Neuronal stem cell (in vitro differentiated cells): ENCODE measurements at regions not wholly inside any gene's neighbourhood (a gene's known extent, or its start where the extent isn't known, plus 50 kb on each side); places are given as distances from the start of the nearest gene placed in this dataset.

Source experiments
- DNase-seq: peaks from one replicate; pipeline ENCODE4 v3.0.0-alpha.2; 2013; ENCODE audit warnings: low spot score
- H2AFZ ChIP-seq: one replicate; pipeline ENCODE4 v1.6.1; 2013; ENCODE audit warnings: mild to moderate bottlenecking, low read length, inconsistent platforms
- H2AK5ac ChIP-seq: 2 replicates; pipeline ENCODE4 v1.6.1; 2013; ENCODE audit warnings: low read depth, mild to moderate bottlenecking, inconsistent platforms, low read length, moderate library complexity, mixed read lengths
- H2BK120ac ChIP-seq: 2 replicates; pipeline ENCODE4 v1.6.1; 2013; ENCODE audit warnings: low read depth, mild to moderate bottlenecking, inconsistent platforms, low read length, moderate library complexity, mixed read lengths
- H2BK12ac ChIP-seq: one replicate; pipeline ENCODE4 v1.6.1; 2013; ENCODE audit warnings: low read length, inconsistent platforms
- H2BK15ac ChIP-seq: 2 replicates; pipeline ENCODE4 v1.6.1; 2013; ENCODE audit warnings: mild to moderate bottlenecking, low read length, inconsistent platforms, mixed read lengths
- H2BK5ac ChIP-seq: one replicate; pipeline ENCODE4 v1.6.1; 2013; ENCODE audit warnings: inconsistent platforms, mild to moderate bottlenecking, low read length, moderate library complexity
- H3K14ac ChIP-seq: one replicate; pipeline ENCODE4 v1.6.1; 2013; ENCODE audit warnings: low read length, inconsistent platforms
- H3K18ac ChIP-seq: 2 replicates; pipeline ENCODE4 v1.6.1; 2013; ENCODE audit warnings: low read length, inconsistent platforms
- H3K23ac ChIP-seq: 2 replicates; pipeline ENCODE4 v1.6.1; 2013; ENCODE audit warnings: low read depth, mild to moderate bottlenecking, mixed read lengths, low read length, inconsistent platforms; ENCODE audit not compliant: poor library complexity
- H3K27ac ChIP-seq: replicated peaks from 3 replicates; pipeline ENCODE4 v1.5.1; 2013; ENCODE audit warnings: low read length, inconsistent platforms
- H3K27me3 ChIP-seq, 3 experiments: 2 replicates each; pipeline ENCODE4 v1.6.1; 2013; ENCODE audit warnings: low read length in 3 of 3, mild to moderate bottlenecking in 2 of 3, inconsistent platforms in 1 of 3, low read depth in 1 of 3, mixed read lengths in 1 of 3, moderate library complexity in 1 of 3; ENCODE audit not compliant: control insufficient read depth in 3 of 3, insufficient read depth in 3 of 3
- H3K36me3 ChIP-seq, 2 donors: replicated peaks in 1 of 2; 2 replicates each; pipeline ENCODE4 v1.6.1; 2013; ENCODE audit warnings: low read length in 2 of 2; ENCODE audit not compliant: control insufficient read depth in 2 of 2, insufficient read depth in 2 of 2
- H3K4ac ChIP-seq: 2 replicates; pipeline ENCODE4 v1.6.1; 2013; ENCODE audit warnings: inconsistent platforms, mild to moderate bottlenecking, low read length, moderate library complexity
- H3K4me1 ChIP-seq, 2 donors: 1 replicate in 1 of 2; 2 replicates in 1 of 2; pipeline ENCODE4 v1.6.1; 2013; ENCODE audit warnings: low read length in 2 of 2, low read depth in 1 of 2; ENCODE audit not compliant: control insufficient read depth in 2 of 2, insufficient read depth in 1 of 2
- H3K4me2 ChIP-seq: one replicate; pipeline ENCODE4 v1.6.1; 2013; ENCODE audit warnings: mild to moderate bottlenecking, low read length, inconsistent platforms; ENCODE audit not compliant: insufficient read depth, poor library complexity, severe bottlenecking
- H3K4me3 ChIP-seq, 2 donors: 2 replicates each; pipeline ENCODE4 v1.5.1; 2013; ENCODE audit warnings: low read length in 2 of 2, mild to moderate bottlenecking in 2 of 2, inconsistent platforms in 1 of 2, moderate library complexity in 1 of 2
- H3K79me1 ChIP-seq: one replicate; pipeline ENCODE4 v1.6.1; 2013; ENCODE audit warnings: low read depth, mild to moderate bottlenecking, inconsistent platforms, low read length, moderate library complexity
- H3K9ac ChIP-seq: one replicate; pipeline ENCODE4 v1.6.1; 2013; ENCODE audit warnings: mild to moderate bottlenecking, low read depth, low read length, inconsistent platforms; ENCODE audit not compliant: poor library complexity
- H3K9me3 ChIP-seq, 2 donors: replicated peaks in 1 of 2; 2 replicates each; pipeline versions ENCODE3 to v1.6.1; 2013; ENCODE audit warnings: low read length in 2 of 2, mild to moderate bottlenecking in 2 of 2, inconsistent platforms in 1 of 2, low read depth in 1 of 2, mixed read lengths in 1 of 2, moderate library complexity in 1 of 2; ENCODE audit not compliant: control insufficient read depth in 2 of 2, insufficient read depth in 1 of 2
- H4K8ac ChIP-seq: one replicate; pipeline ENCODE4 v1.6.1; 2013; ENCODE audit warnings: low read depth, mild to moderate bottlenecking, inconsistent platforms, low read length, moderate library complexity
- H4K91ac ChIP-seq: one replicate; pipeline ENCODE4 v1.6.1; 2013; ENCODE audit warnings: low read length, low read depth, mild to moderate bottlenecking, inconsistent platforms; ENCODE audit not compliant: poor library complexity
- WGBS, 2 donors: extraction: QIAGEN DNeasy Blood & Tissue Kit; methylation state at CpG; one replicate each; pipeline ENCODE4 v1.1.7; 2013; ENCODE audit warnings: missing lambda C conversion rate in 2 of 2, mixed read lengths in 1 of 2; ENCODE audit not compliant: insufficient read length in 2 of 2, insufficient replicate concordance in 1 of 2; ENCODE audit errors: extremely low coverage in 2 of 2; 5-methylcytosine and 5-hydroxymethylcytosine counted together

DNA sequence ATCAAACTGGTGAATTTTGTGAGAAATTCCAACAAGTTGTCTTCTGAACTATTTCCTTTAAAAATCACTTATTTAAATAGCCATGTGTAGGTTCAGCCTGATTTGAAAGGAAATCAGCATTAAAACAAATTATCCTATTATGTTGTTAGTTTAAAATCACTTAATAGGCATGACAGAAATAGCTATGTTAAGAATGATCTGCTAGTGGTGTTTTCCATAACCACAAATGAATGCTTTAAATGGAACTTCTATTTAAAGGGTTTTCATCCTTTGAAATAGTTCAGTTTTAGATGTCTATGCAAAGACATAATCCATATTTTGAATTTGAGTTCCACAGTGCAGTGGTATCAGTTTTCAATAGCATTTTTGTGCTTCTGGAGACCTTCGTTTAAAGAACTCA lies 120.1 kb downstream of the PLEKHG1 start:
- Histone ChIP-seq H3K4ac (no peak overlapping the region), H3K23ac (no peak overlapping the region), H3K4me3 (peak overlapping the region in 1 of 2 donors; percentile 4), H3K79me1 (no peaks in the 10 kb centered on the region), H2AK5ac (no peak overlapping the region), H3K4me1 (peaks cover 26 to 29% of the 10 kb centered on the region in 2 donors), H2BK5ac (no peak overlapping the region), H3K18ac (no peak overlapping the region), H3K27me3 (no peaks in the 10 kb centered on the region), H2AFZ (no peak overlapping the region), H2BK12ac (no peak overlapping the region), H4K91ac (no peak overlapping the region), H3K27ac (peak overlapping the region; percentile 62), H3K9me3 (no peaks in the 10 kb centered on the region), H4K8ac (no peak overlapping the region), H2BK120ac (no peak overlapping the region), H3K36me3 (peaks cover 0 to 7% of the 10 kb centered on the region in 2 donors), H3K9ac (no peak overlapping the region), H3K14ac (no peak overlapping the region), H3K4me2 (no peak overlapping the region), H2BK15ac (no peak overlapping the region)
- WGBS, 2 donors: no CpG with 5 or more reads among the region's 1 CpG
- no peak for DNase-seq

DNA sequence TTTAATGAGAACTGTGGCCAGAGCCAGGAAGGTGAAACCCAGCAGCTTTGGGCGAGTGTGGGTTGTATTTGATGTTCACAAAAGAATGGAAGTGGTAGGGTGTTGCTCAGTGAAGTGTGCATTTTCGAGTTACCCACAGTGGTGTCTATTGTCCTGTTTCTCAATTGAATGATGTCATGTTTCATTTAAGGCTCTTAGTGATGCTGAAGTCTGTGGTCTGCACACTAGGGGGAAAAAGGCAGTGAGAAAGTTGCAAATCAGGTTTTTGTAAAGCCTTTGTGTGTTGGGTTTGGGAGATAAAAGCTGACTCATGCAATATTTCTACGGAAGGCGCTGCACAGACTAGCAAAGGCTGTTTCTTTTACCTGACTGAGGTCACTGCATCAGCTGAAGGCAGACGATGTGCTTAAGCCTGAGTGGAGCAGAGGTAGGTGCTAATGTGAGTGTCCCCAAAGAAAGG lies 121.1 kb downstream of the PLEKHG1 start:
- Histone ChIP-seq H3K9ac (no peak overlapping the region), H2BK15ac (no peak overlapping the region), H3K27ac (peak overlapping the region; percentile 97), H2BK5ac (peak overlapping the region; percentile 68), H3K79me1 (no peaks in the 10 kb centered on the region), H3K23ac (no peak overlapping the region), H4K91ac (no peak overlapping the region), H3K9me3 (peaks cover 0 to 3% of the 10 kb centered on the region in 2 donors), H3K4me1 (peaks cover 29 to 31% of the 10 kb centered on the region in 2 donors), H4K8ac (no peak overlapping the region), H3K14ac (no peak overlapping the region), H3K36me3 (peaks cover 0 to 15% of the 10 kb centered on the region in 2 donors), H3K18ac (peak overlapping the region; percentile 86), H2AFZ (peak overlapping the region; percentile 36), H2BK12ac (no peak overlapping the region), H3K4me3 (peak overlapping the region; percentile 47 to 55), H2BK120ac (no peak overlapping the region), H3K4ac (no peak overlapping the region), H2AK5ac (no peak overlapping the region), H3K4me2 (peak overlapping the region; percentile 56), H3K27me3 (no peaks in the 10 kb centered on the region)
- peak; percentile 74 for DNase-seq
- whole genome bisulfite sequencing, 2 donors: no CpG with 5 or more reads among the region's 5 CpGs

DNA sequence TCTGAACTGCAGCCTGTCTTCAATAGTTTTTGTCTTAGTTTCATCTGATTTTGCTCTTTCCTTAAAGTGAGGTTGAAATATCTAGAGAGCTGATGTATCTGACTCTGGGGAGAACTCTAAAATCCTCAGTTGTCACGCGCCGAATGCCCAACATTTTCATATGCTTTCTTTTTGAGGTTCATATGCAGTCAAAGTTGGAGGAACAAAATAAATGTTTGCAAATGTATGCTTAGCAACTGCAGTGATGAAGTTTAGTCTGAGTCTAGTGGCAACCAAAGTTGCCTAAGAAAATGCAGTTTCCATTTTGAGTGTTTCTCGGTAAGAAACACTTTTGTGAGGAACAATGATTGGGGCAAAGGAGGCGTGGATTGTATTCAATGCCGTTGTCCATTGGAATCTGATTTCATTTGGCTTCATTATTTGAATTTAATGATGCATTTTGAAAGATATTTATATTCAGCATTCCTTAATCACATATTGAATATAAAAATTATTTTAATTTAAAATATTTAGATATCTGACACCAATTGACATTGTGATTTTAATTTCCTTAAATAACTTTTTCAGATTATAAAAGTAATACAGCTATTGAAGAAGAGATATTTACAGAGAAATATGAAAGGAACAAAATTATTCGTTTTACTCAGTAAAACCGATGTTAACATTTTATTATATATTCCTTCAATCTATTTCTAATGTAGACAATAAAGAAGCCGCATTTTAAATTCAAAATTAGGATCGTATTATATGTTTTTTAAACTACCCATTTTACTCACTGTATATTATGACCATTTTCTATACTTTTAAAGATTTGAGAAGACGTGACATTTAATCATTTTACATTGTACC lies 122.0 kb downstream of the PLEKHG1 start:
- Histone ChIP-seq H3K9ac (no peak overlapping the region), H2AK5ac (no peak overlapping the region), H2BK15ac (no peak overlapping the region), H3K9me3 (peaks cover 0 to 3% of the 10 kb centered on the region in 2 donors), H3K79me1 (no peaks in the 10 kb centered on the region), H3K14ac (no peak overlapping the region), H3K4ac (no peak overlapping the region), H3K4me1 (peaks cover 28 to 29% of the 10 kb centered on the region in 2 donors), H2BK12ac (no peak overlapping the region), H3K4me2 (peak overlapping the region; percentile 56), H3K18ac (no peak overlapping the region), H2AFZ (peak overlapping the region; percentile 36), H3K36me3 (peaks cover 0 to 21% of the 10 kb centered on the region in 2 donors), H3K4me3 (peak overlapping the region; percentile 7 to 55), H3K23ac (no peak overlapping the region), H4K8ac (no peak overlapping the region), H2BK120ac (no peak overlapping the region), H4K91ac (no peak overlapping the region), H3K27ac (peak overlapping the region; percentile 97), H3K27me3 (no peaks in the 10 kb centered on the region), H2BK5ac (peak overlapping the region; percentile 68)
- no CpG with 5 or more reads among the region's 11 CpGs for WGBS, 2 donors
- no peak for DNase-seq

DNA sequence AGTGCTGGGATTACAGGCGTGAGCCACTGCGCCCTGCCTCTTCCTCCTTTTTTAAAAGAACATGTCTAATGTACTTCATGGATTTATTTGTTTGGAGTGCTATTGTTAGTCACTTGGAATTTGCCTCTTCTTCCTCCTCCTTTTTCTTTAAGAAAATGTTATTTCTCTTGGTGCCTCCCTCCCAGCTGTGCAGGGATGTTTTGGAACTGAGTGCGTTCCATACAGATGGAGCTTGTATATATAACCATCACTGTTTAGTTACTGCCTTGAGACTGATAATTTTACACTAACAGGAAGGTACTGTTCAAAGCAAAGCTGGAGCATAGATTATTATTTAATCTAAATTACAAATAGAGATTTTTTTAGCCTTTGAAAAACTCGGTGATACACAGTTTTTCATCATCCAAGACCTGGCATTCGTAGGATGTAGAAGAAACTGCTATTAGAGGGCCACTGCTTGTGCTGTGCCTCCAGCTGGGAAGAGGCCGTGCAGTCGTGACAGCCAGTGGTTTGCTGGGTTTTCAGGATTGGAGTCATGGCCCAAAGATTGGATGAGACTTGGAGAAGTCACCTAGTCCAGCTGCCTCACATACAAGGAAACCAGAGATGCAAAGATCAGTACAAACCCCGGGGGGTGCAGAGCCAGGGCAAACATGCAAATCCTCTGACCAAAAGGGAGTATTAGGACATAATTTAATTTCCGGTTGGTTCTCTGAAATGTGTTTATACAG lies 123.1 kb downstream of the PLEKHG1 start:
- Histone ChIP-seq H3K4me3 (peak overlapping the region in 1 of 2 donors; percentile 55), H2BK5ac (no peak overlapping the region), H2AFZ (no peak overlapping the region), H3K4me2 (no peak overlapping the region), H3K9ac (no peak overlapping the region), H2BK120ac (no peak overlapping the region), H3K4ac (no peak overlapping the region), H3K23ac (no peak overlapping the region), H3K18ac (no peak overlapping the region), H2BK15ac (no peak overlapping the region), H3K9me3 (peaks cover 0 to 3% of the 10 kb centered on the region in 2 donors), H2AK5ac (no peak overlapping the region), H2BK12ac (no peak overlapping the region), H3K79me1 (no peaks in the 10 kb centered on the region), H3K36me3 (peaks cover 0 to 31% of the 10 kb centered on the region in 2 donors), H3K27me3 (no peaks in the 10 kb centered on the region), H3K27ac (peak overlapping the region; percentile 44), H3K4me1 (peaks cover 26 to 29% of the 10 kb centered on the region in 2 donors), H4K8ac (no peak overlapping the region), H3K14ac (no peak overlapping the region), H4K91ac (no peak overlapping the region)
- WGBS, 2 donors: no CpG with 5 or more reads among the region's 9 CpGs
- DNase-seq: no peak
